NB4 (cell line): ENCODE measurements at regions not wholly inside any gene's neighbourhood (a gene's known extent, or its start where the extent isn't known, plus 50 kb on each side); places are given as distances from the start of the nearest gene placed in this dataset.

Experiments
- DNase-seq: peaks from one replicate; pipeline ENCODE4 v3.0.0; 2010; ENCODE audit warnings: low read depth
- H3K4me3 ChIP-seq: one replicate; pipeline ENCODE4 v1.5.1; 2011; ENCODE audit warnings: mild to moderate bottlenecking, low read depth, low read length, moderate library complexity
- CTCF ChIP-seq: IDR thresholded peaks from one replicate; pipeline ENCODE4 v1.5.1; 2012; ENCODE audit warnings: low read depth, low read length
- MYC ChIP-seq: IDR thresholded peaks from 2 replicates; pipeline ENCODE4 v1.6.1; 2011; ENCODE audit warnings: low read depth, low read length
- POLR2A ChIP-seq: IDR thresholded peaks from 2 replicates; pipeline ENCODE4 v1.6.1; 2011; ENCODE audit warnings: mild to moderate bottlenecking; ENCODE audit not compliant: insufficient read length; ENCODE audit errors: extremely low read depth
- TF ChIP-seq, protein P1 (sequence below): IDR thresholded peaks from 2 replicates; pipeline ENCODE4 v1.6.1; 2011; ENCODE audit warnings: low read depth, low read length

DNA sequence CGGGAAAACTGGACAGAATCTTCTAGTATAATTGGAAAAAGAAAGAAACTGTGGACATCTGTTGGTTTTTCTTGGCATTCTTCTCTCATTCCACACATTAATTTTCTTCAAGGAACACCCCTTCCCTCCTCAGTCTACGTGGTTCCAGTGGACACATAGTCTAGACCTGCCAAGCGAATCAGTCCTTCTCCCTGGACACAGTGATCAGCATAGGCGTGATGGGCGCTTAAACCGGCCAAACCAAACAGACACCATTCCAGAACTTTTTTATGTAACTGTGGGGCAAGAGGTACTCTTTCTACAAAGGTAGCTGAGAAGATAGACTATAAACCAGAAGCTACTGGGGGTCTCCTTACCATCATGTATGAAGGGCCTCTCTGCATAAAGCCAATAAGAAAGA is 121.8 kb upstream of the COX10 start:
- no peak overlapping the region for H3K4me3 ChIP-seq
- TF ChIP-seq POLR2A: no peak
- no peak for TF ChIP-seq MYC
- TF ChIP-seq CTCF: no peak
- TF ChIP-seq, protein P1, sequence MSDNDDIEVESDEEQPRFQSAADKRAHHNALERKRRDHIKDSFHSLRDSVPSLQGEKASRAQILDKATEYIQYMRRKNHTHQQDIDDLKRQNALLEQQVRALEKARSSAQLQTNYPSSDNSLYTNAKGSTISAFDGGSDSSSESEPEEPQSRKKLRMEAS: no peak
- DNase-seq: no peak

GRCh38 chr17:13952009-13952750 is 117.1 kb upstream of the COX10 start:
- TF ChIP-seq MYC (no peak), POLR2A (no peak), CTCF (no peak)
- TF ChIP-seq, protein P1: no peak
- no peak for DNase-seq
- H3K4me3 ChIP-seq: no peak overlapping the region

GRCh38 chr17:13953841-13954240 is 115.5 kb upstream of the COX10 start:
- no peak for TF ChIP-seq POLR2A
- TF ChIP-seq MYC: no peak
- no peak for TF ChIP-seq CTCF
- TF ChIP-seq, protein P1: no peak
- DNase-seq: no peak
- no peak overlapping the region for H3K4me3 ChIP-seq

DNA sequence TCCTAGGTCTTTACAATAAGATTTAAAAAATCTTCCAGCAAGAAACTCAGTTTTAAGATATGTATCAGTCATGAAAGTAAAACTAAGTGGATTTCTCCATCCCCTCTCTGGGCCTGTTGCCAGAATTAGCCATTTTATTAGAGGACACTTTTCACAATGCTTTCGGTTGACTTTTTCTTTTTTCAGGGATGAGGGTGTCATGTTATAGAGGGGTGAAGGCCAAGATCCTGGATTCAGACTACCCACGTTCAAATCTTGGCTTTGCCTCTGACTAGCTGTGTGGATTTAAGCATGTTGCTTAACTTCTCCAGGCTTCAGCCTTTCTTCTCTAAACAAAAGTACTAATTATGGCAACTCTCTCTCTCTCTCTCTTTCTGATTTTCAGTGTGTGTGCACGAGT is 111.7 kb upstream of the COX10 start:
- TF ChIP-seq CTCF (no peak), POLR2A (no peak), MYC (no peak)
- TF ChIP-seq, protein P1: no peak

DNA sequence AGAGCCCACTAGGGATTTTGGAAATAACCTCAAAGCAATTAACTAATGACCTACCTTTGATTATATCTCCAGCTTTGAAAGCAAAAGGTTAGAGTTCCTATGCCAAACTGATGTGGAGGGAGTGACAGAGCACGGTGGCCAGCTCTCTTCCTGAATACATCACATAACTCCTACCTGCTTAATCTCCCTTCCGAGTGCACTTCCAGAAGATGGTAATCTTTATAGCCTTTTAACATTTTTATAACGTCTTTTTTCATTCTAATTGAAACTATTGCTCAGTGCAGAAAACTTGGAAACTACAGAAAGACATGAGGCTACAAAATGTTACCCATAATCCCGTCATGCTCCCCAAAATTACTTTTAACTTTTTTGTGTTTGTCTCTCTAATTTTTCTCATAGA is 110.5 kb upstream of the COX10 start:
- TF ChIP-seq CTCF: no peak
- no peak for TF ChIP-seq MYC
- DNase-seq: no peak
- H3K4me3 ChIP-seq: no peak overlapping the region

More for the DNA sequence above, 111.7 kb upstream of the COX10 start:
- no peak overlapping the region for H3K4me3 ChIP-seq
- DNase-seq: no peak

GRCh38 chr17:13961265-13961664 is 108.0 kb upstream of the COX10 start:
- DNase-seq: no peak
- TF ChIP-seq POLR2A: no peak
- H3K4me3 ChIP-seq: no peak overlapping the region
